ENCODE measurements at regions not wholly inside any gene's neighbourhood (a gene's known extent, or its start where the extent isn't known, plus 50 kb on each side); places are given as distances from the start of the nearest gene placed in this dataset.

GRCh38 chr5:159555084-159555483 is 224.8 kb upstream of the IL12B start (continued):
- no peak for TF ChIP-seq SIX5 (IDR thresholded peaks at IDR 0.05; ENCODE audit: low read depth, low read length, severe bottlenecking)
- no peak for TF ChIP-seq IKZF1 (conservative IDR thresholded peaks at IDR 0.05)
- TF ChIP-seq CEBPZ (IDR thresholded peaks at IDR 0.05; ENCODE audit: low read depth, low read length), result no peak
- no peak for TF ChIP-seq KAT2A (conservative IDR thresholded peaks at IDR 0.05; ENCODE audit: control insufficient read depth, low read depth, low read length)
- no peak for TF ChIP-seq CUX1 (IDR thresholded peaks at IDR 0.05; ENCODE audit: insufficient replicate concordance, low read depth, low read length)

Measured in GM12878 (cell line).